GM18508 (cell line): ENCODE measurements at regions not wholly inside any gene's neighbourhood (a gene's known extent, or its start where the extent isn't known, plus 50 kb on each side); places are given as distances from the start of the nearest gene placed in this dataset.

Source experiments
- ATAC-seq: cut with Tn5 transposase; IDR thresholded peaks from one replicate; pipeline ENCODE4 v1.9.1; 2021; ENCODE audit warnings: moderate number of reproducible peaks; ENCODE audit not compliant: insufficient read depth, unreplicated experiment

DNA sequence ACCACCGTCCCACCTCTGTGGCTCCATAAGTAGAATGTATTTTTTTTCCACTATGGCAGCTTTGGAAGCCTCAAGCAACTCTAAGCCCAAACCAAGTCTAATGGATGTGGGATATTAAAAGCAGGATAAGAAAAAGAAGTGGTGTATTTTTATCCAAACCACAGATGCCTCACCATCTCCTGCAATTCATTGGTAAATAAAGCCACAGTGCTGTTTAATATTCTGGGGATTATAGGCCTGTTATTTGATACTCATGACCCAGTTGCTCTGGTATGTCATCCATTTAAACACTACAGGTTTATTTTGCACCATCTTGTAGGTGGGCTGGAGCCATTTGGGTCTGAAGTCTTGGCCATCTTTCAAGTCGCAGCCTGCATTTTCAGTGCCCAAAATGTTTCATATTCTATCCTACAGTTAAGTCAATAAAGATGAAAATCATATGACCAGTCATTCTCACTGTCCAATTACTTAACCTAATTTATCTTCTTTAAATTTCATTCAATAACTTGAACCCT, 279.5 kb upstream of the EPHA4 start:
- ATAC-seq, result no peak

DNA sequence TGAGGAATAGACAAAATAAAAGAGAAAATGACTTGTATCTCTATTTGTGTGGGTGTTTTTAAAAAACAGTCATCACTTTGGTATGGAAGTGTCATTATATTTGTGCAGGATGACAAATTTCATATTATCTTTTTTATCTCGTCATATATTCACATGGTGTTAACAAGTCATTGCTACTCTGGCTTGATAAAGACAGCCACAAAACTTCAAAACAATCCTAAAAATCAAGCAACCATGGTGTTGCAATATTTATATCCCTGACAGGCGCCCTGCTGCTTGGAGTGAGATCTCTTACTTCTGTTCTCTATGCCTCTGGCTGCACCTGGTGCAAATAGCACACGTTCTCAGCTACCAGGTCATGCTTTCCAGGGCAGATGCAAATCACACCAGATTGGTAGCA, 278.0 kb upstream of the EPHA4 start:
- no peak for ATAC-seq

DNA sequence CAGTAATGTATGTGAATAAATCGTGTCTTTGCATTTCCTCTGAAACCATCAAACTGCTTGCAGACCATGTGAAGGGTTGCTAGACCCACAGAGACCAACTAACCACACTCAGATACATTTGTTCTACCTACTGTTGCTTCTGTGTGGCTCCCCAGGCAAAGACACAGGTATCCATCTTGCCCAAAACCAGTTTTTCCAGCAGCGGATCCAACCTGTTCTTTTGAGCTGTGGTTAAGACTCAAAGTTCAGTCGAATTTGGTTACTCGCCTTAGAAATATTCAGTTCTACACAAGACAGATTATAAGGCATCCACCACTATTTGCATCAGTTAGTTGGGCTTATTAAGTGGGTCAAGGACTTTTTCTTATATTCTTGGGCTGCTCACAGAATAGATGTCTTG, 276.2 kb upstream of the EPHA4 start:
- ATAC-seq, result no peak

DNA sequence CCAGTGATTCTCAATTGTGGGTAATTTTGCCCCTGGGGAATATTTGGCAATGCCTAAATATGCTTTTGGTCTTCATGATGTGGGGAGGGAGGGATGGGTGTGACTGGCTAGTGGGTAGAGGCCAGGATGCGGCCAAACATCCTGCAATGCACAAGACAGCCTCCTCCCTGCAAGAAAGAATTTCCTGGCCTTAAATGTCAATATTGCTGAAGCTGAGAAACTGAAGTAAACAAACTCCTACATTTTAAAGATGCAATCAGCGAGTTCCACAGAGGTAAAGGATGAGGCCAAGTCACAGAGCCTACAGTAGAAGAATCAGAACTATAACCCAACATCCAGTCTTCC, 272.9 kb upstream of the EPHA4 start:
- ATAC-seq, result no peak

DNA sequence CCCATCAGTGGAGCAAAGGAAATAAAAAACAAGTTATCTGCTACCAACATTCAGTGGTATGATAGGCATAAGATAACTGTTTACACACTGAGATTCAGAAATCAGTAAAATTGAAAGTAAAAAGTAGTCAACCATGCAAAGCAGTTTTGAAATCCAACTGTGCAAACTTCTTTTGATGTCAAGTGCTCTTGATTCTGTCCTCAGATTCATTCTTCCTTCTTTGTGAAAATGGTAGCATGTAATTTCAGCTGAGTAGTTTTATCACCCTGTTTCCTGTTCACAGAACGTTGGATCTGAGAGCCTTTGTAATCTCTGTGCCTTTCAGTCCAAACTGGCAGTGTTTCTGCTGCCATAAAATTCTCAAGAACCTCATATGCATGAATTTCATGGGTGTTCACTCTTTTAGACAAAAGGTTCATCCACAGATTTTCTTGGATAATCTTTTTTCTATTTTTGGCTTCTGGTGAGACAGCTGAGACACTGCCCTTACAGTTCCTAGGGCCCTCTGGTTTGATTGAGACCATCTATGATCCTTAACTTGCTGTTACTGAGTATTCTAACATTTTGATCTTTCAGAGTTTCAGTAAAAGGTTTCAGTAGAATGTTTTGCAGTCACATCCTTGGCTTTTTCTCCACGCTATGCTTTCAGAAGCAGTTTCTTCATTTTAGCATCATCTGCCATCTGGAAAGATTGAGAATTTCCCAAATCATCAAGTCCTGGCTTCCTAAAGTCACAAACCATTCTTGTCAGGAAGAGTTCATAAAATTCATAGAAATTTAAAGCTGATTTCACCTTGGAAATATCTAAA, 272.3 kb upstream of the EPHA4 start:
- no peak for ATAC-seq

DNA sequence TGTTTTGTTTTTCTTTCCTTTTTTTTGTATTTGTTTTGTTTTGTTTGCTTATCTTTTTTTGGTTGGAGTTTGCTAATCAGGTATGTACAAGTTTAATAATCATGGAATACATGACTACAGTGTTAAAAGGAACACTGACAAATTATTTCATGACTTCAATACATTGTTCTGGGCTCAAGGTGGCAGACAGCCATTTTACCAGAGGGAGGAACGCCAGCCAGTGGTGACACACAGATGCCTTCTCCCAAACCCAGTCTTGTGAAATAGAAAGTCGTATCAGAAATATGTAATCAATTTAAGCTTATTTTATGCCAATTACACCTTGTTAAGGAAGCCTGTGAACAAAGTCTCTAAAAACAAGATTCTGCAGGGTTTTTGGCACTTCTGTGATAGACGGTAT, 264.0 kb upstream of the EPHA4 start:
- no peak for ATAC-seq

DNA sequence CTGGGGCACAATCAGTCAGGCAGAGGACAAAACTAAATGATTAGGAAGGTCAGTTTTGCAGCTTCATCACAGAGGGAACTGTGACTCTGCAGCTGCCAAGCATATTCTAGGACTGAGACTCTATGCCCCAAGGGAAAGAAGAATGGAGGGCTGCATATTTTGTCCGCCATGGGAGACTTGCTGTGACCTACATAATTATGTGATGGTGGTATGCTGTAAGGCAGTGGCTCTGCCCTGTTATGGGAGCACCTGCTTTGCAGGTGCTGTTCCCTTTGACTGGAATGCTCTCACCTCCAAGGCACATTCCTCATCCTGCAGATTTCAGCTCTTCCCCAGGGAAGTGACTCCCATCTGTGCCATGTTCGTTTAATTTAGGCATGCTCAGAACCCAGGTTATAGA, 261.9 kb upstream of the EPHA4 start:
- no peak for ATAC-seq

DNA sequence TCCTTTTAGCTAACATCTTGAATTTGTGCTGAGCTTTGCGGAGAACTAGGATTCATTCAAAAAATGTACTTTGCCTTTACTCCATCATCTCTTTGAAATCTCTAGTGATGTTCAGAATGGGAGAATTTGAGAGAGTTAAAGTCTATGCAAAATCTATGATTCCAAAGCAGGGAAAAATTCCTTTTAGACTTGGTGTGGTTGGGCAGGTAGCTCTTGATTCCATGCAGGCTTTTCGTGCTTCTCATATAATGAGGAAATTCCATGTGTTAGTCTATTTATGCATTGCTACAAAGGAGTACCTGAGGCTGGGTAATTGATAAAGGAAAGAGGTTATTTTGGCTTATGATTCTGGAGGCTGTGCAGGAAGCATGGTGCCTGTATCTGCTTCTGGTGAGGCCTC, 258.9 kb upstream of the EPHA4 start:
- ATAC-seq, result no peak

DNA sequence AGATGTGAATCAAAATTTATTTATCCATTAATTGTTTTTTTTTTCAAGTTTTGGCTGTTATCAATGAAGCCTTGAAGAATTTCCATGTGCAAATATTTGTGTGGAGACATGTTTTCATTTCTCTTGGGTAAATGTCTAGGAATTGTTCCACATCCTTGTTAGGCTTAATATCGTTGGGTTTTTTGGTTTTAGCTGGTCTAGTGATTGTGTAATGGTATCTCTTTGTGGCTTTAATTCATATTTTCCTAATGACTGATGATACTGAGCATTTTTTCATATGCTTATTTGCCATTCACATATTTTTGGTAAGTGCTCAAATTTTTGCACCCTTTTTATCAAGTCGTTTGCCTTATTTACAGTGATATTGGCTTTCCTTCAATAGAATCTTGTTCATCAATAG, 250.3 kb upstream of the EPHA4 start:
- ATAC-seq, result no peak

DNA sequence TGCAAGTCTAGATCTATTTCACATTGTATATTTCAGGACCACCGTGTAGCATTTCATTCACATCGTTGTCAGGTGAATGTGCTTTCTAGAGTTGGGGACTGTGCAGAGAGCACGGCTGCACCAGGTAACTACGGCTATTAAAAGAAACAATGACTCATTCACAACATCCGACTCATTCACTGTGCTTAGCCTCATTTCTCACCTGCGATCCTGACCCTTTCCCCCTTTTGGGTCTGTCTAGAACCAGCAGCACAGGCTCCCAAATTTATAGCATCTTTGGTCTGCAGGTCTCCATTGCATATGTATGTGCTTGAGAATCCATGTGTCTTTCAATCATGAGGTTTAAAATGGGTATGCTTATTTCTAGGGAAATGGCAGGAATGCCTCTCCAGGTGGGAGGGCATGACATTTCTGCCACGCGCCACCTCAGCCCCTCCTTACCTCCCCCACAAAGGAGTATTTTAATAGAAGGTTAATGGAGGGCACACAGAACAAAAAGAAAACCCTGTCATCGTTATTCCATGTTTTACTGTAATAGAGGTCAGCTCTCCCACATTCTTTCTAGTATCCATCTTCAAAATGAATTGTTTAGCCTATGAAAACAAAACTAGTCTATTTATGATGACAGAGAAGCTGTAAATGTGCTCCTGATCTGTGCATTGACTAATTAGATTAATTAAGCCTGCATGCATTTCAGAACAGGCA, 246.7 kb upstream of the EPHA4 start:
- ATAC-seq, result no peak

DNA sequence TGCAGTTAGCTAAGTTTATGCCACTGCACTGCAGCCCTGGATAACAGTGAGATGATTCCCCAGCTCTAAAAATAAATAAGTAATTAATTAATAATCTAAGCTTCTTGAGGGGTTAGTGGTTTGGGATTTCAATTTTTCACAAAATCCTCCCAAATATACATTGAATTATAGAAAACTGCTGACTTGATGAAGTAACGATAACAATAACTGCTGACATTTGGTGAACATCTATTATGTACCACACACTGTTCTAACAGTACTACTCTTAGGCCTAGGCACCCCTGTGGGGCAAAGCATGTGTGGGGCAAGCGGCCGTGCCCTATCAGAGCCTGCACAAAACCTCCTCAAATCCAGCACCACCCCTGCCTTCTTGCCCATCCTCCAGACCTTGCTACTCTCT, 245.8 kb upstream of the EPHA4 start:
- ATAC-seq, result no peak

DNA sequence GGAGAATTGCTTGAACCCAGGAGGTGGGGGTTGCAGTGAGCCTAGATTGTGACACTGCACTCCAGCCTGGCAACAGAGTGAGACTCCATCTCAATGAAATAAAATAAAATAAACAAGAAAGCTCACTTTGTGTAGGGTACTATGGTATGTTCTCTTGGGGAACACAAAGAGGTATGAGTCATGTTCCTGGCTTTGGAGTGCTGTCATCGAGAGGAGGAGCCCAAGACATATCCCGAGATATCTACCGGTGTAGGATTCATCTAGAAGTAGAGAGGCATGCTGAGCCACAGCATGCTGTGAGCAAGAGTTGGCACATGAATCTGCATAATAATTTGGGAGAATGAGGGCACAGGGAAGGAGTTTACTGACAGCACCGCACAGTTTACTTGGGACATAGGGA, 244.9 kb upstream of the EPHA4 start:
- no peak for ATAC-seq

DNA sequence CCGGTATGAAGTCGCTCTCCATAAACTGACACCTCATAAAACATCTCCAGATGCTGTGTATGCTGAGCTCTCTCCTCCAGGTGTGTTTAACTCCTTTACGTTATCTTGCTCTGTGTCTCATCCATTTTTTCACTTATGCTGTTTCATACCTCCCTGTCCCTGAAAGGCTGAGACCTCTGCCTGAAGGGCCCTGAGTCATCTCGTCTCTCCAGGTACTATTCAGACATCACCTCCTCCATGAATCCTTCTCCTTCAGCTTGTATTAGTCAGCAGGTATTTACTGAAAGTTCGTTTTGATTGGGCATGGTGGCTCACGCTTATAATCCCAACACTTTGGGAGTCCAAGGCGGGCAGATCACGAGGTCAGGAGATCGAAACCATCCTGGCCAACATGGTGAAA, 244.5 kb upstream of the EPHA4 start:
- ATAC-seq, result no peak

DNA sequence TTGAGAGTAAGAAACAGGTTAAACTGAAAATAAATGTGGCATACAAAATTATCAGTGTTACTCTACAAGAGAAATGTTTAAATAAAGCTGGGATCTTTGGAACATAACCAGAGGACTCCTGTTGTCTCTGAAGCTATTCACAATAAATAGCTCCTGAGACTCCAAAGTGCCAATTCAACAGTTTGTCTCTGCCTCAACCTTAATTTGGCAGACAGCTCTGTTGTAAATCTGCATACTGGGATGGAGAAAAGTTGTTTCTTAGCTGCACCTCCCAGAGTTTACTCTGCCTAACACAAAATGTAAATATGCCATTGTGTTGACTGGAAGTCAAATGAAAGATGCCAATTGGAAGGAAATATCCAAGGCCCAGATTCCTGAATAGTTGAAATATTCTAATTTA, 238.5 kb upstream of the EPHA4 start:
- no peak for ATAC-seq

DNA sequence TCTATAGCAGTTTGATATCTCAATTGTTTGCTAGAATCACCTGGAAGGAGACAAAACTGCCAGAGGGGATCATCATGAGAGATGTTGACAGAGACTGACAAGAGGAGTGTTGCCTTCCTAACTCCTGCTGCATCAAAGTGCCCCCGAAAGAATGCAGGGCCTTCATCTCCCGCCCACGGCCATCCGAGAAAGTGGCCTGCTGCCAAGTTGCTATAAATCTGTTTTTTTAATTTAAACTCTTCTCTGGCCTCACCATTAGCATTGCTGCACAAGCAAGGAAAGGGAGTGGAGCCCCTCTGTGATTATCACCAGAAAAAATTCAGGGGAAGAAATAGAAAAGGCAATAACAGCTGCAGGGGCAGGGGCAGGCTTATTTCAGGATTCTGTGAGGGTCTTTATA, 238.1 kb upstream of the EPHA4 start:
- ATAC-seq, result no peak

DNA sequence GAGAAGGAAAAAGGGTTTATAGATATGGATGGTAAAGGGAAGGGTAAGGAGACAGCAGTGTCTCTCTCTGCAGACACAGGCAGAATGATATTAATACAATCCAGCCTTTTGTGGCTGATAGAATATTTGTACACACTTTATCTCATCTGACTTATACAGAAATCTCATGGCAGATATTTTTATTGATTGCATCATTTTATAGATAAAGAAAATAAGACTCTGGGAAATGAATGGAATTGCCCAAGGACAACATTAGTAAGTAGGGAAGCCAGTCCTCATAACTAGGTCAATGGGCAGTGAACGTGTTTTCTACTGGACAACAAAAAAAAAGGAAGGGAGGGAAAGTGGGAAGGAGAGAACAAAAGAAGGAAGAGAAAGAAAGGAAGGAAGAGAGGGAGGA, 236.4 kb upstream of the EPHA4 start:
- no peak for ATAC-seq

DNA sequence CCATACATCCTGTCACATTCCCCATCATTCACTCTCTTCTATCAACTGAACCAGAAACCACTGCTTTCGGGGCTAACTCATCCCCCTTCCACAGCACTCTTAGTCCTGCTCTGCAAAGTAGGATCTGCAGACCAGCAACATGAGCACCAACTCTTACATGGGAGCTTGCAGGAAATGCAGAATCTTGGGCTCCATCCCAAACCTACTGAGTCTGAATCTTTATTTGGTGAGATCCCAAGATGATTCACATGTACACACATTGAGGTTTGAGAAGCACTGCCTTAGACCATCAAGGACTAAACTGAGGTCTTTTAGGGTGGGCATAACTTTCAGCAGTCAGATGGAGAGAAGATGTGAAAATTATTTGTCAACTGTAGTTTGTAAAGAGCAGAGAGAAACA, 235.6 kb upstream of the EPHA4 start:
- no peak for ATAC-seq

DNA sequence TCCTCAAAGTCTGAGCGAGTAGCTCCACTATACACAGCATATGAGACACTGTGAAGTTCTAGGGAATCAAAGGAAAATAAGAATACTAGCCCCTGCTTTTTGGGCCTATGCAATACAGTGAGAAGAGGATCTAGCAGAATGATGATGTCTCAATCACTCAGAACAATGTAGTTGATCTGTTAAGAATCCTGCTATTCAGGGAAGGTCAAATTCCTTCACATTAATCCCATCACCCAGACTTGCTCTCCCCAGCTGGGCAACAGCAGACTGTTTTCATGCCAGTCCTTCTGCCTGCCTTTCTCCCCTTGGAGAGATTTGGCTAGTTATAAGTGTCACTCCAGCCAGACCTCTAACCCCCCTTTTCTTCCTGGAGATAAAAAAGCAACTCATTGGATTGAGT, 230.0 kb upstream of the EPHA4 start:
- no peak for ATAC-seq

DNA sequence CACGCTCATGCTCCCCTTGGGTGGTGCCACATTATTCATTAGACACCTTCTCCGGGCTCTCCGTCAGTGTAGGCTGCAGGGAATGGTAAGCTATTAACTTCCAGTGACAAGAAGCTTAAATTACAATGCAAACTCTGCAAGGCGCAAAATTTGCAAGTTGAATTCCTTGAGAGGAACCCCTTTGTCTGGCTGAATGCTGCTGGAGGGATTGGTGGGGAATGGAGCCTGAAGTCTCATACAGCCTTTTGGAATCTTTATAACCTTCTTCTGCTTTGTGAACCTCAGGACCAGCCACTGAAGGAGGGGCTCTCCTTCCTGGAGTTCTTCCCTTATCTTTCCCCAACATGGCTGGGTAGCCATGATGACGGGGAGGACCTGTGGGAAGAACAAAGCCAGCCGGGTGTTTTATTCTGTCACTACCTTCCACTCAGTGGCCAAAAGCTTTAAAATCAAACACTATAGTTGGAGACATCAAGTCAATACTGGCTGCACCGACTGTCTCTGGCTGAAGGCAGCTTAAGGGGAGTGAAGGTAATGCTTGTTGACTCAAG, 220.9 kb upstream of the EPHA4 start:
- ATAC-seq, result no peak

DNA sequence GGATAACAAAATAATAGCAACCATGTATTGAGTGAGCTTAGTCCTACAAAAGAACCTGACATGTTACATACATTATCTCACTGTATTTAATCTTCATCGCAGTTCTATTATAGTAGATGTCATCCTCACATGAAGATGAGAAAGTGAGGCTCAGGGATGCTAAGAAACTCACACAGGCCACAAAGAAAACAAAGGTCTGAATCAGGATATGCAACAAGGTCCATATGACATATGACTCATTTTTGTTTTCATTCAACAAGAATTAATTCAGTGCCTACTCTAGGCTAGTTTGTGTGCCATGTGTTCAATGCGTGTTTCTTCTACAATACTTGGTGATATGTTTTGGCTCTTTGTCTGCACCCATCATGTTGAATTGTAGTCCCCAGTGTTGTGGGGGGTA, 219.7 kb upstream of the EPHA4 start:
- ATAC-seq, result no peak

DNA sequence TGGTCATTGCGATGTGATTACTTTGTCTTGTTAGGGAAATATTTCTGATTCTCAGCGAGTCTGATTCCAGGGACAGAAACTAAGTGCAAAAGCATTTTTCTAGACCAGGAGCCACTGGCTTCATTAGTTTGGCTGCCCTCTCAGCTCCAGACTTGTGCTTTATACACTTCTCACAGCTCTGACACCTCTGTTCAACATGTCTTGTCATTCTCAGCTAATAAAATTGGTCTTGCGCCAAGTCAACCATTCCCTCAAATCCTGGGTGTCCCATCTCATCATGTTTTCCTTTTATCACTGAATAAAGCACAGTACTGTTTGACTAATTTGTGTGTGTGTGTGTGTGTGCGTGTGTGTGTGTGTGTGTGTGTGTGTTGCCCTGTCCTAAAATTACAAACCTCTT, 215.5 kb upstream of the EPHA4 start:
- no peak for ATAC-seq
